Transverse colon (tissue), 4 donors: ENCODE measurements at regions not wholly inside any gene's neighbourhood (a gene's known extent, or its start where the extent isn't known, plus 50 kb on each side); places are given as distances from the start of the nearest gene placed in this dataset.

Source experiments
- DNase-seq: peaks from one replicate; pipeline ENCODE4 v3.0.0-alpha.2; 2019
- H3K27ac ChIP-seq, 4 donors: fragments of 200-600 bp; sonication (generic); 2 replicates each; pipeline ENCODE4 v1.5.1; 2016 to 2018; ENCODE audit warnings: inconsistent platforms in 4 of 4
- H3K27me3 ChIP-seq: fragments of 200-600 bp; sonication (generic); 2 replicates; pipeline ENCODE4 v1.5.1; 2017; ENCODE audit warnings: inconsistent platforms
- H3K36me3 ChIP-seq, 4 donors: fragments of 200-600 bp; sonication (generic); 2 replicates each; pipeline ENCODE4 v1.5.1; 2017 to 2019; ENCODE audit warnings: inconsistent platforms in 4 of 4
- H3K4me1 ChIP-seq, 4 donors: fragments of 200-600 bp; sonication (generic); 2 replicates each; pipeline ENCODE4 v1.5.1; 2017 to 2020; ENCODE audit warnings: inconsistent platforms in 4 of 4
- H3K4me3 ChIP-seq, 4 donors: fragments of 200-600 bp; sonication (generic); 1 replicate in 1 of 4; 2 replicates in 3 of 4; pipeline versions ENCODE4 v1.5.1 to v1.6.1; 2017 to 2019; ENCODE audit warnings: inconsistent platforms in 4 of 4
- H3K9me3 ChIP-seq, 2 donors: fragments of 200-600 bp; sonication (generic); 2 replicates each; pipeline ENCODE4 v1.5.1; 2017 to 2019; ENCODE audit warnings: inconsistent platforms in 2 of 2
- EP300 ChIP-seq: sonication (generic); formaldehyde crosslinking; IDR thresholded peaks from one replicate; pipeline ENCODE4 v1.6.1; 2017; ENCODE audit warnings: antibody characterized with exemption, low read depth
- POLR2A ChIP-seq: fragments of 450-650 bp; IDR thresholded peaks from one replicate; pipeline ENCODE4 v1.6.1; 2016; ENCODE audit warnings: antibody characterized with exemption, mild to moderate bottlenecking, moderate library complexity
- POLR2AphosphoS5 ChIP-seq, 3 donors: sonication (generic); formaldehyde crosslinking; IDR thresholded peaks; one replicate each; pipeline ENCODE4 v1.6.1; 2016; ENCODE audit warnings: antibody characterized with exemption in 3 of 3
- WGBS, 2 donors: methylation state at CpG; one replicate each; pipeline ENCODE4 v1.1.5; 2018; ENCODE audit warnings: low coverage in 1 of 2; 5-methylcytosine and 5-hydroxymethylcytosine counted together
- in situ Hi-C, 4 donors: fragments of 200-750 bp; cut with MboI; loops; one replicate each; pipeline versions ENCODE4 v1.15.0 to v1.15.1; 2017; ENCODE audit warnings: low sequenced_read_pairs in 3 of 4, low pct_ligation_motif_present in 1 of 4, low pct_unique_long_range_greater_than_20kb in 1 of 4
- intact Hi-C: fragments of 100-400 bp; cut with DNase I; formaldehyde crosslinking; loops from one replicate; pipeline ENCODE4 v1.15.1; 2023; ENCODE audit warnings: low total_unique reads
- TF ChIP-seq, protein P1 (sequence below), 5 experiments: fragments of 200-600 bp in 3 of 5; fragments of 450-650 bp in 2 of 5; sonication (generic) in 3 of 5; IDR thresholded peaks; 1 replicate in 2 of 5; 2 replicates in 3 of 5; pipeline ENCODE4 v1.5.1; 2016 to 2017; ENCODE audit warnings: antibody characterized with exemption in 5 of 5, inconsistent platforms in 3 of 5, mild to moderate bottlenecking in 2 of 5, moderate library complexity in 1 of 5

DNA sequence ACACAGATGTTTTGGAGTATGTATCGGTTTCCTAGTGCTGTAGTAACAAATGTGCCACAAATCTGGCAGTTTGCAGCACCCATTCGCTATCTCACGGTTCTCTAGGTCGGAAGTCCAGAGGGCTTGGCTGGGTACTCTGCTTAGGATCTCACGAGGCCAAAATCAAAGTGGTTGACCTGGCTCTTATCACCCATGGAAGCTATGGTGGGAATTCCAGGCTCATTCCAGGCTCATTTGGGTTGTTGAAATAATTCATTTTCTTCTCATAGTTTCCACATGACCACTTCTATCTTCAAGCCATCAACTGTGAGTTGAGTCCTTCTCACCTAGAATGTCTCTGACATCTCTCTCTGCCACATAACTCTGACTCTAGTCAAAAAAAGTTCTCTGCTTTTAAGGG is 431.0 kb upstream of the TMPO start:
- no peaks in the 10 kb centered on the region for H3K27me3 ChIP-seq
- H3K4me1 ChIP-seq, result peaks cover 0 to 3% (median 0%) of the 10 kb centered on the region in 4 donors
- intact Hi-C loops (no loop called here), in situ Hi-C loops (no loop called here)
- H3K27ac ChIP-seq, result no peak overlapping the region
- H3K36me3 ChIP-seq, result no peaks in the 10 kb centered on the region
- 0 to 70% methylated on average over 1 to 5 of the region's 5 CpGs for WGBS, 2 donors
- H3K4me3 ChIP-seq, result no peak overlapping the region
- no peak for DNase-seq
- TF ChIP-seq, protein P1, sequence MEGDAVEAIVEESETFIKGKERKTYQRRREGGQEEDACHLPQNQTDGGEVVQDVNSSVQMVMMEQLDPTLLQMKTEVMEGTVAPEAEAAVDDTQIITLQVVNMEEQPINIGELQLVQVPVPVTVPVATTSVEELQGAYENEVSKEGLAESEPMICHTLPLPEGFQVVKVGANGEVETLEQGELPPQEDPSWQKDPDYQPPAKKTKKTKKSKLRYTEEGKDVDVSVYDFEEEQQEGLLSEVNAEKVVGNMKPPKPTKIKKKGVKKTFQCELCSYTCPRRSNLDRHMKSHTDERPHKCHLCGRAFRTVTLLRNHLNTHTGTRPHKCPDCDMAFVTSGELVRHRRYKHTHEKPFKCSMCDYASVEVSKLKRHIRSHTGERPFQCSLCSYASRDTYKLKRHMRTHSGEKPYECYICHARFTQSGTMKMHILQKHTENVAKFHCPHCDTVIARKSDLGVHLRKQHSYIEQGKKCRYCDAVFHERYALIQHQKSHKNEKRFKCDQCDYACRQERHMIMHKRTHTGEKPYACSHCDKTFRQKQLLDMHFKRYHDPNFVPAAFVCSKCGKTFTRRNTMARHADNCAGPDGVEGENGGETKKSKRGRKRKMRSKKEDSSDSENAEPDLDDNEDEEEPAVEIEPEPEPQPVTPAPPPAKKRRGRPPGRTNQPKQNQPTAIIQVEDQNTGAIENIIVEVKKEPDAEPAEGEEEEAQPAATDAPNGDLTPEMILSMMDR (IDR thresholded peaks at IDR 0.05), result no peak
- no peak for TF ChIP-seq POLR2A
- TF ChIP-seq POLR2AphosphoS5 (IDR thresholded peaks at IDR 0.05), result no peak
- TF ChIP-seq EP300, result no peak
- no peaks in the 10 kb centered on the region for H3K9me3 ChIP-seq

DNA sequence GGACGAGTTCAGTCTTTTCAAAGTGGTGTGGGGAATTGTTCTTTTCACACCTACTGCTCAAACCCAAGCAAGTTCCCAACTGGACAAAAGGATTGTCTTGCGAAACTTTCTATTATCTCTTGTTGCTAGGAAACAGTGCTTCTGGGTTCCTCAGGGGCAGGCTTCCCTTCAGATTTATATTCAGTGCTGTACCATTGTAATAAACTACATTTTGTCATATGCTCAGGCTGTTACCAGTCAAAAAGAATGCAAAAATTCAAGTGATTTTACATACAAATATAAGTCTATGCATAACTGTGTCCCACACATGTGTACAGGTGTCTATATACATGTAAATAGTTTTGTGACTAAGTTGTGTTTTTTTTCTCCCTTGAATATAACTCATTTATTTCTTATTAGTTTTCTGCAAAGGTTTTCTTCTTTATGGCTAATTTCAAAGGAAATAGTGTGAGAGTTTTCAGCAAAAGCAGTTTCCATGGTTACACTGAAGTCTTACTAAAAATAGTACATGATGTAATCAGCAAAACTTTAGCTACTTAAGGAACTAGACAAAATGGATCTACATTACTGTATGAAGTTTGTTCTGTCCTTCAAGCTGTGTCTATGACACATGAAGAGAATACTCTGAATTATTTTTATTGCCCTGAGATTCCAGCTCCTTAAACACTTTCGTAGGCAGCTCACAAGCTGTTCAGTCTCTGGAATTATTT is 430.2 kb upstream of the TMPO start:
- Histone ChIP-seq H3K27me3 (no peaks in the 10 kb centered on the region), H3K4me3 (no peak overlapping the region), H3K36me3 (no peaks in the 10 kb centered on the region), H3K27ac (no peak overlapping the region), H3K9me3 (no peaks in the 10 kb centered on the region), H3K4me1 (peaks cover 0 to 3% (median 0%) of the 10 kb centered on the region in 4 donors)
- no peak for TF ChIP-seq POLR2A
- TF ChIP-seq, protein P1 (IDR thresholded peaks at IDR 0.05), result no peak
- TF ChIP-seq POLR2AphosphoS5 (IDR thresholded peaks at IDR 0.05), result no peak
- TF ChIP-seq EP300, result no peak
- no peak for DNase-seq
- in situ Hi-C loops, result no loop called here
- 0 to 27% methylated on average over 1 to 3 of the region's 3 CpGs for WGBS, 2 donors
- intact Hi-C loops, result loop anchor here (5.0 kb wide), 1 partner anchor 1537 kb away; no protein-coding TSS in a partner anchor

DNA sequence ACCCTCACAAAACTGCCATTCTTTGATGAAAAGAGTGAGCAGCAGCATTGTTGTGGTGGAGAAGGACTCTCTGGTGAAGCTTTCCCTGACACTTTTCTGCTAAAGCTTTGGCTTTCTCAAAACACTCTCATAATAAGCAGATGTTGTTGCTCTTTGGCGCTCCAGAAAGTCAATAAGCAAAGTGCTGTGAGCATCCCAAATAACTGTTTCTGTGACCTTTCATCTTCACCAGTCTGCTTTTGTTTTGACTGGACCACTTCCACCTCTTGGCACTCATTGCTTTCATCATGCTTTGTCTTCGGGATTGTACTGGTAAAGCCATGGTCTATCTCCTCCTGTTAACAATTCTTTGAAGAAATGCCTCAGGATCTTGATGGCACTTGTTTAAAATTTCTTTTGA is 424.7 kb upstream of the TMPO start:
- H3K27me3 ChIP-seq, result no peaks in the 10 kb centered on the region
- no peak overlapping the region for H3K27ac ChIP-seq
- WGBS, 2 donors, result 11 to 59% methylated on average over 1 to 2 of the region's 2 CpGs
- no peak for DNase-seq
- no peaks in the 10 kb centered on the region for H3K4me1 ChIP-seq
- H3K36me3 ChIP-seq, result no peaks in the 10 kb centered on the region
- in situ Hi-C loops, result no loop called here
- H3K9me3 ChIP-seq, result no peaks in the 10 kb centered on the region
- intact Hi-C loops, result no loop called here
- TF ChIP-seq POLR2AphosphoS5 (IDR thresholded peaks at IDR 0.05), result no peak
- no peak for TF ChIP-seq EP300
- no peak for TF ChIP-seq POLR2A
- TF ChIP-seq, protein P1 (IDR thresholded peaks at IDR 0.05), result no peak
- H3K4me3 ChIP-seq, result no peak overlapping the region

DNA sequence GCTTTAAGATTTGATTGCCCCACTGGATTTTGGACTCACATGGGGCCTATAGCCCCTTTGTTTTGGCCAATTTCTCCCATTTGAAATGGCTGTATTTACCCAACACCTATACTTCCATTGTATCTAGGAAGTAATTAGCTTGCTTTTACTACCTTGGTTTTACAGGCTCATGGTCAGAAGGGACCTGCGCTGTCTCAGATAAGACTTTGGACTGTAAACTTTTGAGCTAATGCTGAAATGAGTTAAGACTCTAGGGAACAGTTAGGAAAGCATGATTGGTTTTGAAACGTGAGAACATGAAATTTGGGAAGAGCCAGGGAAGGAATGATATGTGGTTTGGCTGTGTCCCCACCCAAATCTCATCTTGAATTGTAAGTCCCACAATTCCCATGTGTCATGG is 419.0 kb upstream of the TMPO start:
- no peaks in the 10 kb centered on the region for H3K9me3 ChIP-seq
- TF ChIP-seq, protein P1 (IDR thresholded peaks at IDR 0.05), result no peak
- TF ChIP-seq POLR2AphosphoS5 (IDR thresholded peaks at IDR 0.05) (no peak), POLR2A (no peak), EP300 (no peak)
- H3K4me1 ChIP-seq, result no peaks in the 10 kb centered on the region
- WGBS, 2 donors, result 46 to 48% methylated on average over 2 of the region's 2 CpGs
- H3K27ac ChIP-seq, result no peak overlapping the region
- H3K27me3 ChIP-seq, result no peaks in the 10 kb centered on the region
- intact Hi-C loops, result no loop called here
- no peak overlapping the region for H3K4me3 ChIP-seq
- H3K36me3 ChIP-seq, result no peaks in the 10 kb centered on the region
- no peak for DNase-seq
- in situ Hi-C loops, result no loop called here
